ENCODE measurements at regions not wholly inside any gene's neighbourhood (a gene's known extent, or its start where the extent isn't known, plus 50 kb on each side); places are given as distances from the start of the nearest gene placed in this dataset.

- Mint-ChIP-seq H3K4me3 (no peak overlapping the region), H3K9me3 (no peaks in the 10 kb centered on the region)
- DNase-seq, result peak; percentile 67
These were observed 67.9 kb upstream of the BEGAIN start for GRCh38 chr14:100654814-100655740.

GRCh38 chr14:100655741-100656085, 68.5 kb upstream of the BEGAIN start:
- TF ChIP-seq CTCF (IDR thresholded peaks at IDR 0.05), result no peak
- no peaks in the 10 kb centered on the region for H3K36me3 Mint-ChIP-seq (ENCODE audit: low read depth)
- H3K27me3 Mint-ChIP-seq (ENCODE audit: low read depth, poor library complexity), result peaks cover 16% of the 10 kb centered on the region
- no peak overlapping the region for H3K27ac Mint-ChIP-seq
- H3K4me1 Mint-ChIP-seq, result peaks cover 78% of the 10 kb centered on the region
- no peaks in the 10 kb centered on the region for H3K9me3 Mint-ChIP-seq
- no peak for DNase-seq
- H3K4me3 Mint-ChIP-seq, result no peak overlapping the region

More at GRCh38 chr14:100654814-100655740, 67.9 kb upstream of the BEGAIN start:
- Mint-ChIP-seq H3K27me3 (ENCODE audit: low read depth, poor library complexity) (peaks cover 20% of the 10 kb centered on the region), H3K4me1 (peaks cover 72% of the 10 kb centered on the region), H3K27ac (no peak overlapping the region), H3K36me3 (ENCODE audit: low read depth) (no peaks in the 10 kb centered on the region)
- peak; percentile 68 for TF ChIP-seq CTCF (IDR thresholded peaks at IDR 0.05)

GRCh38 chr14:100656996-100657395, 69.7 kb upstream of the DLK1 start:
- TF ChIP-seq CTCF (IDR thresholded peaks at IDR 0.05), result no peak
- no peaks in the 10 kb centered on the region for H3K36me3 Mint-ChIP-seq (ENCODE audit: low read depth)
- DNase-seq, result no peak
- no peak overlapping the region for H3K4me3 Mint-ChIP-seq
- peaks cover 20% of the 10 kb centered on the region for H3K27me3 Mint-ChIP-seq (ENCODE audit: low read depth, poor library complexity)
- H3K4me1 Mint-ChIP-seq, result peaks cover 84% of the 10 kb centered on the region
- H3K27ac Mint-ChIP-seq, result no peak overlapping the region
- no peaks in the 10 kb centered on the region for H3K9me3 Mint-ChIP-seq

- H3K4me3 Mint-ChIP-seq, result no peak overlapping the region
- H3K27ac Mint-ChIP-seq, result no peak overlapping the region
- no peak for DNase-seq
- H3K36me3 Mint-ChIP-seq (ENCODE audit: low read depth), result no peaks in the 10 kb centered on the region
- no peaks in the 10 kb centered on the region for H3K9me3 Mint-ChIP-seq
- H3K27me3 Mint-ChIP-seq (ENCODE audit: low read depth, poor library complexity), result peaks cover 17% of the 10 kb centered on the region
- H3K4me1 Mint-ChIP-seq, result peaks cover 76% of the 10 kb centered on the region
- no peak for TF ChIP-seq CTCF (IDR thresholded peaks at IDR 0.05)
These were observed 68.9 kb upstream of the DLK1 start for GRCh38 chr14:100657780-100658179.

- H3K27me3 Mint-ChIP-seq (ENCODE audit: low read depth, poor library complexity), result peaks cover 17% of the 10 kb centered on the region
- no peak for TF ChIP-seq CTCF (IDR thresholded peaks at IDR 0.05)
- DNase-seq, result no peak
- peaks cover 70% of the 10 kb centered on the region for H3K4me1 Mint-ChIP-seq
- H3K36me3 Mint-ChIP-seq (ENCODE audit: low read depth), result no peaks in the 10 kb centered on the region
- no peak overlapping the region for H3K4me3 Mint-ChIP-seq
- no peak overlapping the region for H3K27ac Mint-ChIP-seq
- H3K9me3 Mint-ChIP-seq, result no peaks in the 10 kb centered on the region
These were observed 68.4 kb upstream of the DLK1 start for GRCh38 chr14:100658181-100658886.
